ENCODE measurements at regions not wholly inside any gene's neighbourhood (a gene's known extent, or its start where the extent isn't known, plus 50 kb on each side); places are given as distances from the start of the nearest gene placed in this dataset.

GRCh38 chr16:29306201-29306600 is 100.3 kb downstream of the NPIPB11 start:
- no peak for TF ChIP-seq POLR2A (IDR thresholded peaks at IDR 0.05; ENCODE audit: low read length)
- no peak for TF ChIP-seq GATA1 (IDR thresholded peaks at IDR 0.05; ENCODE audit: low read depth, low read length)
